Activated naive CD8-positive, alpha-beta T cell treated with anti-CD3 and anti-CD28 coated beads, Interleukin-2, amount 10 ng/mL, durations not matched to agents 7 days and 5 days (primary cell): ENCODE measurements at regions not wholly inside any gene's neighbourhood (a gene's known extent, or its start where the extent isn't known, plus 50 kb on each side); places are given as distances from the start of the nearest gene placed in this dataset.

Experiments
- ATAC-seq: fragments of 150-1000 bp; cut with Tn5 transposase; one replicate; pipeline ENCODE4 v1.10.0; 2021; ENCODE audit warnings: low read depth, moderate library complexity
- POLR2A ChIA-PET: fragments of 350-600 bp; sonication (Branson Sonifier 250); formaldehyde crosslinking; loops from one replicate; lab custom pipeline; 2021; ENCODE audit warnings: antibody characterized with exemption; lab: Charles Lee
- DNase-seq: peaks from one replicate; pipeline ENCODE4 v3.0.0; 2021
- H3K27ac Mint-ChIP-seq: one replicate; pipeline ENCODE4 v1.8.0; 2022; ENCODE audit warnings: mild to moderate bottlenecking, mixed read lengths
- H3K27me3 Mint-ChIP-seq: one replicate; pipeline ENCODE4 v1.8.0; 2022; ENCODE audit warnings: mild to moderate bottlenecking, moderate library complexity, mixed read lengths
- H3K36me3 Mint-ChIP-seq: one replicate; pipeline ENCODE4 v1.8.0; 2021; ENCODE audit warnings: mild to moderate bottlenecking, mixed read lengths
- H3K4me1 Mint-ChIP-seq: one replicate; pipeline ENCODE4 v1.8.0; 2021; ENCODE audit warnings: mixed read lengths
- H3K4me3 Mint-ChIP-seq: one replicate; pipeline ENCODE4 v1.8.0; 2022; ENCODE audit warnings: mild to moderate bottlenecking, moderate library complexity, mixed read lengths
- H3K9me3 Mint-ChIP-seq: one replicate; pipeline ENCODE4 v1.8.0; 2021; ENCODE audit warnings: mixed read lengths

DNA sequence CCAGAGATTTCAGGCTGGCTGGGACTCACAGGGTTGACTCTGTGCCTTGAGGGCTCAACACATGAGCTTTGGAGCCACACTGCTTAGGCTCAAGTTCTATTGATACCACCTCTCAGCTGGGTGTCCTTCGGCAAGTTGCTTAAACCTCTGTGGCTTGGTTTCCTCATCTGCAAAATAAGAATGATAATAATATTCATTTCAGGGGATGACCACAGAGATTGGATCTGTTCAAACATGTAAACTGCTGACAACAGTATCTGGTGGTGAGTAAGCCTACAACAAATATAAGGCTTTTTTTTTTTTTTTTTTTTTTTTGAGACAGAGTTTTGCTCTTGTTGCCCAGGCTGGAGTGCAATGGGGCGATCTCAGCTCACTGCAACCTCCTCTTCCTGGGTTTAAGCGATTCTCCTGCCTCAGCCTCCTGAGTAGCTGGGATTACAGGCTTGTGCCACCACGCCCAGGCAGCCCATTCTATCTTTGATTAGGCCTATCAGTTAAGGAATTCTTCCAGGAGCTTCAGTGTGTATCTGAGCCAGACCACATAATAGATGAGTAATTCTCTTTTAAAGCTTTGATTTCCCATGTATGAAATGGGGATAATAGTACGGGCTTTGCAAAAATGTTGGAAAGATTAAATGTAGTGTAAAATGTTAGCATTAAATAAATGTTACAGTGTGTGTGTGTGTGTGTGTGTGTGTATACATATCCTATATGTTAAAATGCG is 437.6 kb downstream of the PRDM2 start:
- POLR2A ChIA-PET = no interaction called here
- H3K4me3 Mint-ChIP-seq = no peak overlapping the region
- H3K36me3 Mint-ChIP-seq = no peaks in the 10 kb centered on the region

DNA sequence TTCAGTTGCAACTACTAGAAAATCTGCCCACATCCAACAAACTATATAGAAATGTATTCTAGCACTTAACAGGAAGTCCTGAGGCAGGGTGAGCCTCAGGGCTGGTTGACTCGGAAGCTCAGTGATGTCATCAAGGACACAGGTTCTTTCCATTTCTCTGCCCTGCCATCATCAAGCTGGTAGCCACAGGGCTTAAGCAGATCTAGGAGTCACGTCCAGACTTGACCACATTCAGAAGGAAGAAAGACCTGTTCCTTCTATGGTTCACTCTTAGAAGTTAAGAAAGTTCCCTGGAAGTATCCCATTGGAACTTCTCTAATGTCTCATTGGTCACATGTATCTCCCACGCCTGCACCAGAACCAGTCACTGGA is 438.1 kb downstream of the PRDM2 start:
- Mint-ChIP-seq H3K27me3 (peaks cover 2% of the 10 kb centered on the region), H3K4me3 (no peak overlapping the region), H3K9me3 (no peaks in the 10 kb centered on the region), H3K27ac (no peak overlapping the region), H3K36me3 (no peaks in the 10 kb centered on the region), H3K4me1 (no peaks in the 10 kb centered on the region)
- no peak for ATAC-seq
- POLR2A ChIA-PET = no interaction called here
- no peak for DNase-seq

More for the DNA sequence above, 437.6 kb downstream of the PRDM2 start:
- no peaks in the 10 kb centered on the region for H3K4me1 Mint-ChIP-seq
- DNase-seq = no peak
- H3K27ac Mint-ChIP-seq = no peak overlapping the region
- H3K27me3 Mint-ChIP-seq = peaks cover 2% of the 10 kb centered on the region
- ATAC-seq = no peak
- no peaks in the 10 kb centered on the region for H3K9me3 Mint-ChIP-seq

DNA sequence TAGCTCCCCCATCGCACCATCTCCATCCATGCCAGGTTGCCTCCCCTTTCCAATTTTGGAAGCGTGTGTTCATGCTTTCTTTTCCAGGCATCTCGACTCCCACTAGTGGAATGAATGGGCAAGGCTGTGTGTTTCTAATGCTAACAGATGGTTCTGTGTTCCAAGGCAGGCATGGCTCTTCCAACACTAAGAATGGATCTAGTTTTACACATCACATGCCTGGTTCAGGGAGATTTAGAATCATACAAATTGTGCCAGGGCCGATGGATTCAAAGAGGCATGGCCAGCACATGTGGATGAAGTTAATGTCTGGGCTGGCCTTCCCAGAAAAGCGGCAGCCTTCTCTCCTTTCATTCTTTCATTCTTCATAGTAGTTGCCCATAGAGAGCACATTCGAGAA is 438.7 kb downstream of the PRDM2 start:
- H3K4me1 Mint-ChIP-seq = no peaks in the 10 kb centered on the region
- POLR2A ChIA-PET = no interaction called here
- no peaks in the 10 kb centered on the region for H3K9me3 Mint-ChIP-seq

DNA sequence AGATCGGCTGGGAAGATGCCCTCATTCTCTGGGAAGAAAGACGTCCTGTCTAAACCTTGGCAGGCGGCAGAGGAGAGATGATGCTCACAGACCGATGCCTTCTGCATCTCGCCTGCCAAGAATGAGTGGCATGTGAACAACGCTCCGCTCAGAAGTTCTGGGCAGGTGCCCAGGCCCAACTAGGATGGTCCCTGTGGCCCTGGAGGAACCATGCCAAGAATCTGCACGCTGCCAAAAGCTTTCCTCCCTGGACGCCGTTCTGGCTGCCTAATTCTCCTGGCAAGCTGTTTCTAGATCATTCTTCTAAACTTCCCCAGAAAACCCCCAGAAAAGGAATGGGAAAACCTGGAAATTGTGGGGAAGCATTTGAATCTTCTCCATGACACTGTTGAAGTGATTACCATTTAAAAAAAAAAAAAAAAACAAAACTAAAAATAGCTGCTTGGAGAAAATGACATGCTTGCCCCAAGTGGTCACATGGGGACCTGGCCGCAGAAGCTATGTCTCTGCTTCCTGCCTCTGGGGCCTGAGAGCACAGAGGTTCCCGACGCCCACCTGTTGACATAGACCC is 440.9 kb downstream of the PRDM2 start:
- DNase-seq = no peak
- H3K9me3 Mint-ChIP-seq = no peaks in the 10 kb centered on the region
- no peak overlapping the region for H3K27ac Mint-ChIP-seq
- ATAC-seq = no peak
- POLR2A ChIA-PET = no interaction called here
- H3K36me3 Mint-ChIP-seq = no peaks in the 10 kb centered on the region
- no peaks in the 10 kb centered on the region for H3K27me3 Mint-ChIP-seq
- H3K4me3 Mint-ChIP-seq = no peak overlapping the region
- no peaks in the 10 kb centered on the region for H3K4me1 Mint-ChIP-seq

More for the DNA sequence above, 438.7 kb downstream of the PRDM2 start:
- no peak for DNase-seq
- Mint-ChIP-seq H3K36me3 (no peaks in the 10 kb centered on the region), H3K27me3 (peaks cover 2% of the 10 kb centered on the region), H3K4me3 (no peak overlapping the region), H3K27ac (no peak overlapping the region)
- no peak for ATAC-seq

DNA sequence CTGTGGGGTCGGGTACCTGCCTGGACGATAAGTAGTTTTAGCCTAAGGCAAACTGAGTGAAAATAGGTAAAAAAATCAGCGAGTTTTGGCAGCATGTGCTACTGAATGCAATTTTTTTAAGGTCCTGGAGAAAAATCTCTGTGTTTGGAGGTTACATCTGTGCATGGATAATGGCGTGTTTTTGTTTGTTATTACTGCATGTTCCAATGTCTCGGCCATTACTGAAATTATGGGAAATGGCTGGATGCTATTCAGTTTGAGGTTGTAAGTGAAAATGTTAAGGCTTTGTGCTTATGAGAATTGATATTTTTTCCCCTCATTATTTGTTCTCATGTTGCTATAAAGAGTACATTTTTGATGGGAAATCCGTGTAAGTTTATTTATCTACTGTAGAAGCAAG is 441.7 kb downstream of the PRDM2 start:
- Mint-ChIP-seq H3K27me3 (no peaks in the 10 kb centered on the region), H3K27ac (no peak overlapping the region), H3K36me3 (no peaks in the 10 kb centered on the region), H3K9me3 (no peaks in the 10 kb centered on the region), H3K4me3 (no peak overlapping the region), H3K4me1 (no peaks in the 10 kb centered on the region)
- POLR2A ChIA-PET = no interaction called here
- ATAC-seq (no peak), DNase-seq (no peak)

DNA sequence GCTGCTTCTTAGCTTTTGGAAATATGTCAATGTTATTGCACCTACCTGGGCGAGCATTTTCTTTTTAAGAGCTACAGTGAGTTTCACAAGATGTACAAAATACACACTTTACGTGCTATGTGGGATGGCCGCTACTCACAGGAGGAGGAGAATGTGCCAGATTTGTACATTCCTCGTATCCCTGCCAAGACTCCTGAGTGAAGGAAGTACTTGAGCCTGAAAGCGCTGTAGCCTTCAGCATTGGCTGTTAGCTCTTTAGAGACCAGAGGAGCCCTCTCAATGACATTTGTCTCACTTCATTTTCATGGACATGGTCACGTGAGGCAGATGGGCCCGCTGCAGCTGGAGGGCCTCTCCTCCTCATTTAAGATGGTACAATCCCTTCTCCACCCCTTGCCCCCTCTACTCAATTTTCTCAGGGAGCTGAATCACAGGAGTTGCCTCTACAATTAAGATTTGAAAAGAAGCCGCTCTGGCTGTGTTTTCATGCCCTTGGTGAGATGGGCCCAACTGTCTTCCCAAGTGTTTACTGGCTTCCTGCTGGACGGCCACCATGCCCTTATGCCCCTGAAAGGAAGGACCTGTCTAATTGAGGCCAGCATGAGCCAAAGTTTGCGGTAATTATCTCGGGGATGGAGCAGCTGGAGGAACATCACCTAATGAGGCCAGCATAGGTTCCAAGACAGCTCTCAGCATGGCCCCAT is 442.6 kb downstream of the PRDM2 start:
- DNase-seq (no peak), ATAC-seq (no peak)
- Mint-ChIP-seq H3K36me3 (no peaks in the 10 kb centered on the region), H3K4me3 (no peak overlapping the region), H3K27ac (no peak overlapping the region), H3K4me1 (no peaks in the 10 kb centered on the region), H3K27me3 (no peaks in the 10 kb centered on the region), H3K9me3 (no peaks in the 10 kb centered on the region)
- POLR2A ChIA-PET = no interaction called here

DNA sequence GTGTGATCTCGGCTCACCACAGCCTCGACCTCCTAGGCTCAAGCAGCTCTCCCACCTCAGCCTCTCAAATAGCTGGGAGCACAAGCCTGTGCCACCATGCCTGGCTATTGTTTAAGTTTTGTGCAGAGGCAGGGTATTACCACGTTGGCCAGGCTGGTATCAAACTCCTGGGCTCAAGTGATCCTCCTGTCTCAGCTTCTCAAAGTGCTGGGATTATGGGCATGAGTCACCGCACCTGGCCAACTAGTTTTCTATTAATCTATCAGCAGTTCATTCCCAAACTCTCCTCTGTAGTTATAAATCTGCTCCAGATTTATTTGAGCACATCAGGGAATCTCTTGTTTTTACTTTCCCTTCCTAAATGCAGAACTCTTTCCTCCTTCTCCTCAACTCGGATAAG is 443.8 kb downstream of the PRDM2 start:
- Mint-ChIP-seq H3K27me3 (no peaks in the 10 kb centered on the region), H3K4me1 (no peaks in the 10 kb centered on the region), H3K9me3 (no peaks in the 10 kb centered on the region), H3K36me3 (no peaks in the 10 kb centered on the region), H3K4me3 (no peak overlapping the region), H3K27ac (no peak overlapping the region)
- POLR2A ChIA-PET = no interaction called here
- DNase-seq = no peak
- ATAC-seq = no peak

DNA sequence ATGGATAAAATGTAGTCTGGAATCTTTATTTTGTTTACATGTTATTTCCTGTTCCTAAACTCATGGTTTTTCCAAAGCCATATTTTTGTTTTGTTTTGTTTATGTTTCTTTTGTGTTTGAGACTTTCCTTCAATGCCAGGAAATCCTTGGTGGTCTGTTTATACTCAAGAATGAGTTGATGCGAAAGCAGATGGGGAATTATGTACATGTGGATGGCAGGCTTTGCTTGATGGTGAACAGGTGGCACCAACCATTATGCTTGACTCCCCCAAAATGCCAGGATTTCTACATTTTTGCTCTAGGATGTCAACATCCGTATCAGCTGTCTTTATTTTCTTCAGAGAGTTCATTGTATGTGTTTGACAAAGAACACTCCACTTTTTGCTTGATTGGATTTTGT is 448.5 kb downstream of the PRDM2 start:
- Mint-ChIP-seq H3K27ac (no peak overlapping the region), H3K27me3 (peaks cover 2% of the 10 kb centered on the region), H3K4me1 (no peaks in the 10 kb centered on the region), H3K4me3 (no peak overlapping the region), H3K9me3 (no peaks in the 10 kb centered on the region), H3K36me3 (no peaks in the 10 kb centered on the region)
- ATAC-seq (no peak), DNase-seq (no peak)
- POLR2A ChIA-PET = no interaction called here

DNA sequence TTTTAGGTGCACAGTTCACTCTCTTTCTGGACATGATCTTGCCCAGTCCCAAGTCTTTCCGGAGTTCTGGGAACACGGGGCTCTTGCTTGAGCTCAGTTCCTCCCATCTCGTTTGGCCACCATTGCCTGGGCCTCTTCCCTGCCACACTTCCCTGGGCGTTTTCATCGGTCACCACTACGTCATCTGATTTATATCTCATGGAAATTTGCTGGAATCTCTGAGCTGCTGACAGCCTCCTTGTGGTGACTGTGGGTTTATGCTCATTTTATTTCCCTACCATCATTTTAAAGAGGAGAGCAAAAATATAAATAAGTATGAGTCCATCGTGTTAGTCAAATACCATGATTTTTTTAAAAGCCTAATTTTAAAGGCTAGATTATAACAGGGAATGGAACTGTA is 449.1 kb upstream of the KAZN start:
- POLR2A ChIA-PET = no interaction called here
- Mint-ChIP-seq H3K36me3 (no peaks in the 10 kb centered on the region), H3K27ac (no peak overlapping the region)

DNA sequence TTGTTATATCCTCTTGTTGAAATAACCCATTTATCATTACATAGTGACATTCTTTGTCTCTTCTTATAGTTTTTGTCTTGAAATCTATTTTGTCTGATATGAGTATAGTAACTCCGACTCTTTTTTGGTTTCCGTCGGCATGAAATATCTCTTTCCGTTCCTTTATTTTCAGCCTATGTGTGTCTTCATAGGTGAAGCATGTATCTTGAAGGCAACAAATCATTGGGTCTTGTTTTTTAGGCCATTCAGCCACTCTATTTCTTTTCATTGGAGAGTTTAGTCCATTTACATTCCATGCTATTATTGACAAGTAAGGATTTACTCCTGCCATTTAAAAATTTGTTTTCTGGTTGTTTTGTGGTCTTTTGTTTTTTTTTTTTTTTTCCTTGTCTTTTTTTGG is 441.9 kb upstream of the KAZN start:
- POLR2A ChIA-PET = no interaction called here
- no peaks in the 10 kb centered on the region for H3K36me3 Mint-ChIP-seq
- no peak for ATAC-seq
- H3K4me3 Mint-ChIP-seq = no peak overlapping the region
- H3K27me3 Mint-ChIP-seq = peaks cover 2% of the 10 kb centered on the region
- no peaks in the 10 kb centered on the region for H3K4me1 Mint-ChIP-seq
- peaks cover 2% of the 10 kb centered on the region for H3K9me3 Mint-ChIP-seq
- H3K27ac Mint-ChIP-seq = no peak overlapping the region
- no peak for DNase-seq

More for the DNA sequence above, 449.1 kb upstream of the KAZN start:
- ATAC-seq (no peak), DNase-seq (no peak)
- peaks cover 2% of the 10 kb centered on the region for H3K27me3 Mint-ChIP-seq
- H3K4me3 Mint-ChIP-seq = no peak overlapping the region
- no peaks in the 10 kb centered on the region for H3K4me1 Mint-ChIP-seq
- H3K9me3 Mint-ChIP-seq = no peaks in the 10 kb centered on the region

DNA sequence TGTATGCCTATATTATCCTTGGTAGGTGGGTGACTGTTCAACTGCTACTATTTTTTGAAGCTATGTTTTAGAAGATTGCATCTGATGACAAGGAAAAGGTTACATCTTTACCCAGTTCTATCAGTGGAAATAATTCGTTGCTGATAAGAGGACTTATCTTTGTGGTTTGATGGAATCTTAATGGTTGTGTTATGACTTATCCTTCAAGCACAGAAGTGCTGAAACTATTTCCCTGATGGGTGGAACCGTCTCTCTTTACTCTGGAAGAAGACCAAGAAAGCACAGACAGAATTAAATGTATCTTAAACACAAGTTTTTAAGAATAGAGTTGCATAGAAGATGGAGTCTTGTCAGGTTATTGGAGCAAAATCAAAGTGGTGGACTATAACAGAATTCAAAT is 437.7 kb upstream of the KAZN start:
- H3K4me1 Mint-ChIP-seq = no peaks in the 10 kb centered on the region

DNA sequence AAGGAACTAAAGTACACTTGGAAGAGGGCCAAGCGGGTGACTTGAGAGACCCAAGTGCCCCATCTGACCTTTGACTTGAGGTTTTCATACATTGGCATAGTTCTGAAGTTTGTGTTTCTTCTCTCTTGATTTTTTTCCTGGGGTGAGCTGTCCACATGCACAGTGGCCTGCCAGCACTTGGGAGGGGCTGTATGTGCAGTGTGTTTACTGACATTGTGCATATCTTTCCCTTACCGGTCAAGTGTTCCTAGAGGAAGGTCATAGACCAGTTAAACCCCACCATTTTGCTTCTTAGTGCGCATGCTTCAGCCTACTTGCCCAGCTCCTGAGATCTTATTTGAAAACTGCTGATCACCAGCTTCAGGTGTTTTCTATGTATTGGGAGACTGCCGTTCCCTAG is 435.2 kb upstream of the KAZN start:
- no peak overlapping the region for H3K4me3 Mint-ChIP-seq
- POLR2A ChIA-PET = no interaction called here
- no peak overlapping the region for H3K27ac Mint-ChIP-seq

More for the DNA sequence above, 437.7 kb upstream of the KAZN start:
- no peak for DNase-seq
- POLR2A ChIA-PET = no interaction called here
- no peak overlapping the region for H3K27ac Mint-ChIP-seq
- no peaks in the 10 kb centered on the region for H3K36me3 Mint-ChIP-seq
- peaks cover 2% of the 10 kb centered on the region for H3K9me3 Mint-ChIP-seq
- ATAC-seq = no peak
- no peak overlapping the region for H3K4me3 Mint-ChIP-seq
- no peaks in the 10 kb centered on the region for H3K27me3 Mint-ChIP-seq

DNA sequence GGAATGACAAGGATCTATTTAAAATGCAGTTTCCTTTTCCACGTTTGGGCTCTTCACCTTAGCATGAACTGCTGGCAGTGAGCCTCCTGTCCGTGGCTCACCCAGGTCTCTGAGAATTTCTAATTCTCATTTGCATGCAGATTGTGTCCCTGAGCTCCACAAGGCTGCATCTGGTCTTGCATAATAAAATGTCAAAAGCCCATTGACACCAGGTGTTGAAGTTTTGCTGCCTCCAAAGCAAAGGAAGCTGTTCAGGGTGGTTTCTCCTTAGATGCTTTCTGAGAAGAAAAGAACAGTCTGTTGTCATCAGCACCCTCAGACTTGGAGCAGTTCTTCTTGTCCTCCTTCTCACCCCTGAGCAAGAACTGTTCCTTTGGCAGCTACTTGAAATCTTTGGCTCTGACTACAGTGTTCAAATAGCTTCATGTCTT is 433.1 kb upstream of the KAZN start:
- DNase-seq (no peak), ATAC-seq (no peak)
- H3K36me3 Mint-ChIP-seq = no peaks in the 10 kb centered on the region
- no peaks in the 10 kb centered on the region for H3K9me3 Mint-ChIP-seq
- H3K27me3 Mint-ChIP-seq = no peaks in the 10 kb centered on the region
- no peak overlapping the region for H3K27ac Mint-ChIP-seq
- POLR2A ChIA-PET = no interaction called here
- H3K4me3 Mint-ChIP-seq = no peak overlapping the region
- H3K4me1 Mint-ChIP-seq = no peaks in the 10 kb centered on the region

More for the DNA sequence above, 435.2 kb upstream of the KAZN start:
- ATAC-seq (no peak), DNase-seq (no peak)
- Mint-ChIP-seq H3K4me1 (no peaks in the 10 kb centered on the region), H3K9me3 (no peaks in the 10 kb centered on the region), H3K36me3 (no peaks in the 10 kb centered on the region), H3K27me3 (no peaks in the 10 kb centered on the region)

DNA sequence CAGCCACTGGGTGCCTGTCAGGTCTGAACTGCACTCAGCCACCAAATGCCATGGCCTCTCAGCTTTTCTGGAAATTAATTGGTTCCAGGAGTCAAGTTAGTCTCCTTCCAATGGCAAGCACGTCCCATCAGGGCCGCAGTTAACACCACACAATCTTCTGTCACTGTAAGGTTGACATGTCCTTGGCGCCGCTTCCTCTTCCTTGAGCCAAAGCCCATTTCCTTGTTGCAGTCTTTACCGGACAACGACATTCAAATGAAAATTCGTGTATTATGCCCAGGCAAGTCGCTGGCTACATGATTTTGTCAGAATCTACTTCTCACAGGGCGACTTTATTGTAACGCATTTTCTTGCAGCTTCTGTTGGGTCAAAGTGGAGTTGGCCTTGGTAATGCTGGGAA is 430.6 kb upstream of the KAZN start:
- ATAC-seq (no peak), DNase-seq (no peak)
- Mint-ChIP-seq H3K4me1 (no peaks in the 10 kb centered on the region), H3K9me3 (no peaks in the 10 kb centered on the region), H3K27ac (no peak overlapping the region), H3K4me3 (no peak overlapping the region), H3K36me3 (no peaks in the 10 kb centered on the region), H3K27me3 (no peaks in the 10 kb centered on the region)
- POLR2A ChIA-PET = no interaction called here
